WTC11 (cell line): ENCODE measurements at regions not wholly inside any gene's neighbourhood (a gene's known extent, or its start where the extent isn't known, plus 50 kb on each side); places are given as distances from the start of the nearest gene placed in this dataset.

Experiments used
- ATAC-seq: fragments of 200-7000 bp; cut with Tn5 transposase; 2 replicates; pipeline ENCODE4 v1.10.0; 2021; ENCODE audit warnings: mild to moderate bottlenecking, moderate library complexity
- CTCF ChIA-PET: fragments of 300-600 bp; sonication (Branson Sonifier 250); formaldehyde crosslinking; loops from one replicate; lab custom pipeline; 2021; ENCODE audit warnings: antibody characterized with exemption; lab: Charles Lee
- POLR2A ChIA-PET: fragments of 350-600 bp; sonication (Branson Sonifier 250); formaldehyde crosslinking; loops from one replicate; lab custom pipeline; 2021; ENCODE audit warnings: antibody characterized with exemption; lab: Charles Lee
- DNase-seq: peaks from one replicate; pipeline ENCODE4 v3.0.0; 2021; ENCODE audit warnings: low spot score
- H3K27ac Mint-ChIP-seq: 2 replicates; pipeline ENCODE4 v1.8.0; 2021; ENCODE audit warnings: mixed read lengths
- H3K27me3 Mint-ChIP-seq: 2 replicates; pipeline ENCODE4 v1.8.0; 2021; ENCODE audit warnings: low read depth, mild to moderate bottlenecking, moderate library complexity, mixed read lengths
- H3K36me3 Mint-ChIP-seq: 2 replicates; pipeline ENCODE4 v1.8.0; 2021; ENCODE audit warnings: mixed read lengths
- H3K4me1 Mint-ChIP-seq: 2 replicates; pipeline ENCODE4 v1.8.0; 2022; ENCODE audit warnings: mixed read lengths
- H3K4me3 Mint-ChIP-seq: 2 replicates; pipeline ENCODE4 v1.8.0; 2021; ENCODE audit warnings: mild to moderate bottlenecking, moderate library complexity, mixed read lengths
- H3K9me3 Mint-ChIP-seq: 2 replicates; pipeline ENCODE4 v1.8.0; 2021; ENCODE audit warnings: mixed read lengths
- CREB1 ChIP-seq: sonication (generic); formaldehyde crosslinking; IDR thresholded peaks from 2 replicates; pipeline ENCODE4 v1.8.0; 2023; ENCODE audit warnings: mild to moderate bottlenecking, missing genetic modification reagents
- ELF4 ChIP-seq: sonication (generic); formaldehyde crosslinking; IDR thresholded peaks from 2 replicates; pipeline ENCODE4 v1.8.1; 2022; ENCODE audit warnings: low read depth, mild to moderate bottlenecking, moderate library complexity, missing genetic modification reagents
- EMX1 ChIP-seq: fragments of 250-450 bp; sonication (Bioruptor Pico); IDR thresholded peaks from 2 replicates; pipeline ENCODE4 v1.8.0; 2021; ENCODE audit warnings: mild to moderate bottlenecking
- ERG ChIP-seq: fragments of 250-450 bp; sonication (Bioruptor Pico); IDR thresholded peaks from 2 replicates; pipeline ENCODE4 v1.8.0; 2021; ENCODE audit warnings: mild to moderate bottlenecking
- FOXP4 ChIP-seq: sonication (generic); formaldehyde crosslinking; IDR thresholded peaks from 2 replicates; pipeline ENCODE4 v1.8.0; 2022; ENCODE audit warnings: mild to moderate bottlenecking, missing genetic modification reagents
- GABPB1 ChIP-seq: sonication (generic); formaldehyde crosslinking; IDR thresholded peaks from 2 replicates; pipeline ENCODE4 v1.8.1; 2023; ENCODE audit warnings: mild to moderate bottlenecking, missing genetic modification reagents
- IRF1 ChIP-seq: sonication (generic); formaldehyde crosslinking; IDR thresholded peaks from 2 replicates; pipeline ENCODE4 v1.8.0; 2023; ENCODE audit warnings: missing genetic modification reagents
- KAT7 ChIP-seq: sonication (generic); formaldehyde crosslinking; IDR thresholded peaks from 2 replicates; pipeline ENCODE4 v1.8.1; 2023; ENCODE audit warnings: missing genetic modification reagents, mild to moderate bottlenecking, borderline replicate concordance
- MAX ChIP-seq: sonication (generic); formaldehyde crosslinking; IDR thresholded peaks from 2 replicates; pipeline ENCODE4 v1.8.0; 2022; ENCODE audit warnings: mild to moderate bottlenecking, missing genetic modification reagents
- NFATC4 ChIP-seq: fragments of 250-450 bp; sonication (Bioruptor Pico); IDR thresholded peaks from 2 replicates; pipeline ENCODE4 v1.9.0; 2021; ENCODE audit warnings: mild to moderate bottlenecking
- NFE2L1 ChIP-seq: sonication (generic); formaldehyde crosslinking; IDR thresholded peaks from 2 replicates; pipeline ENCODE4 v1.8.1; 2023; ENCODE audit warnings: missing genetic modification reagents
- NR1H2 ChIP-seq: sonication (generic); formaldehyde crosslinking; IDR thresholded peaks from 2 replicates; pipeline ENCODE4 v1.9.0; 2021; ENCODE audit warnings: mild to moderate bottlenecking, moderate library complexity, missing genetic modification reagents
- OVOL2 ChIP-seq: fragments of 250-450 bp; sonication (Bioruptor Pico); IDR thresholded peaks from 2 replicates; pipeline ENCODE4 v1.9.0; 2021; ENCODE audit warnings: mild to moderate bottlenecking, borderline replicate concordance
- PREB ChIP-seq: sonication (generic); formaldehyde crosslinking; IDR thresholded peaks from 2 replicates; pipeline ENCODE4 v1.8.1; 2022; ENCODE audit warnings: mild to moderate bottlenecking, missing genetic modification reagents, moderate library complexity, borderline replicate concordance
- PRRX2 ChIP-seq: fragments of 250-450 bp; sonication (Bioruptor Pico); IDR thresholded peaks from 2 replicates; pipeline ENCODE4 v1.8.0; 2021; ENCODE audit warnings: mild to moderate bottlenecking
- RELA ChIP-seq: sonication (generic); formaldehyde crosslinking; IDR thresholded peaks from 2 replicates; pipeline ENCODE4 v1.8.1; 2022; ENCODE audit warnings: missing genetic modification reagents, mild to moderate bottlenecking, borderline replicate concordance
- USF2 ChIP-seq: sonication (generic); formaldehyde crosslinking; IDR thresholded peaks from 2 replicates; pipeline ENCODE4 v1.8.1; 2023; ENCODE audit warnings: mild to moderate bottlenecking, missing genetic modification reagents, moderate library complexity
- ZBTB43 ChIP-seq: sonication (generic); formaldehyde crosslinking; IDR thresholded peaks from 2 replicates; pipeline ENCODE4 v1.8.1; 2023; ENCODE audit warnings: mild to moderate bottlenecking, missing genetic modification reagents
- ZNF219 ChIP-seq: sonication (generic); formaldehyde crosslinking; IDR thresholded peaks from 2 replicates; pipeline ENCODE4 v1.8.0; 2023; ENCODE audit warnings: missing genetic modification reagents, mild to moderate bottlenecking, borderline replicate concordance
- ZNF232 ChIP-seq: sonication (generic); formaldehyde crosslinking; IDR thresholded peaks from 2 replicates; pipeline ENCODE4 v1.8.0; 2022; ENCODE audit warnings: mild to moderate bottlenecking, missing genetic modification reagents
- ZNF263 ChIP-seq: sonication (generic); formaldehyde crosslinking; IDR thresholded peaks from 2 replicates; pipeline ENCODE4 v1.8.1; 2022; ENCODE audit warnings: low read depth, mild to moderate bottlenecking, moderate library complexity, missing genetic modification reagents
- ZNF396 ChIP-seq: fragments of 250-450 bp; sonication (Bioruptor Pico); IDR thresholded peaks from 2 replicates; pipeline ENCODE4 v1.8.0; 2021; ENCODE audit warnings: mild to moderate bottlenecking, moderate library complexity, borderline replicate concordance

GRCh38 chr2:66753660-66754059 lies 318.7 kb downstream of the MEIS1 start:
- Mint-ChIP-seq H3K9me3 (peaks cover 17% of the 10 kb centered on the region), H3K27ac (no peak overlapping the region), H3K36me3 (peaks cover 4% of the 10 kb centered on the region; the same call in 1 of the 2 replicates), H3K4me3 (no peak overlapping the region), H3K4me1 (peaks cover 13% of the 10 kb centered on the region), H3K27me3 (no peaks in the 10 kb centered on the region)
- TF ChIP-seq IRF1 (CRISPR knock-in tag) (no peak), KAT7 (CRISPR knock-in tag) (no peak), ERG (CRISPR knock-in tag) (no peak), PRRX2 (no peak), ZNF232 (CRISPR knock-in tag) (no peak), ZNF396 (CRISPR knock-in tag) (no peak), CREB1 (CRISPR knock-in tag) (no peak)
- POLR2A ChIA-PET, result no interaction called here
- no peak for DNase-seq
- ATAC-seq, result no peak
- CTCF ChIA-PET, result no interaction called here

- H3K9me3 Mint-ChIP-seq, result peaks cover 17% of the 10 kb centered on the region
- ATAC-seq, result no peak
- ChIA-PET POLR2A (no interaction called here), CTCF (no interaction called here)
- H3K27ac Mint-ChIP-seq, result peak overlapping the region; percentile 5
- H3K4me3 Mint-ChIP-seq, result no peak overlapping the region
- TF ChIP-seq NFATC4 (CRISPR knock-in tag), result no peak
- TF ChIP-seq ELF4 (CRISPR knock-in tag), result no peak
- TF ChIP-seq ZNF263 (CRISPR knock-in tag), result no peak
- TF ChIP-seq ZNF219 (CRISPR knock-in tag), result no peak
- peaks cover 4% of the 10 kb centered on the region; the same call in 1 of the 2 replicates for H3K36me3 Mint-ChIP-seq
- DNase-seq, result no peak
- peaks cover 13% of the 10 kb centered on the region for H3K4me1 Mint-ChIP-seq
- no peaks in the 10 kb centered on the region for H3K27me3 Mint-ChIP-seq
Observed at GRCh38 chr2:66755974-66756373, 321.0 kb downstream of the MEIS1 start.

GRCh38 chr2:66761826-66762225 lies 326.9 kb downstream of the MEIS1 start:
- Mint-ChIP-seq H3K9me3 (peaks cover 19% of the 10 kb centered on the region), H3K27me3 (no peaks in the 10 kb centered on the region), H3K27ac (no peak overlapping the region), H3K4me3 (no peak overlapping the region), H3K4me1 (no peaks in the 10 kb centered on the region), H3K36me3 (peaks cover 4% of the 10 kb centered on the region; the same call in 1 of the 2 replicates)
- TF ChIP-seq USF2 (CRISPR knock-in tag) (no peak), NFE2L1 (CRISPR knock-in tag) (no peak)
- DNase-seq (no peak), ATAC-seq (no peak)
- ChIA-PET POLR2A (no interaction called here), CTCF (no interaction called here)

GRCh38 chr2:66762761-66763160 lies 327.8 kb downstream of the MEIS1 start:
- CTCF ChIA-PET, result no interaction called here
- no peaks in the 10 kb centered on the region for H3K36me3 Mint-ChIP-seq
- POLR2A ChIA-PET, result no interaction called here
- H3K9me3 Mint-ChIP-seq, result peaks cover 10% of the 10 kb centered on the region
- no peak overlapping the region for H3K4me3 Mint-ChIP-seq
- no peaks in the 10 kb centered on the region for H3K4me1 Mint-ChIP-seq
- no peaks in the 10 kb centered on the region for H3K27me3 Mint-ChIP-seq
- ATAC-seq, result no peak
- H3K27ac Mint-ChIP-seq, result no peak overlapping the region
- DNase-seq, result no peak
- no peak for TF ChIP-seq EMX1 (CRISPR knock-in tag)
- TF ChIP-seq GABPB1 (CRISPR knock-in tag), result no peak
- TF ChIP-seq ZBTB43 (CRISPR knock-in tag), result no peak
- no peak for TF ChIP-seq FOXP4
- no peak for TF ChIP-seq PRRX2
- TF ChIP-seq PREB (CRISPR knock-in tag), result no peak
- no peak for TF ChIP-seq MAX (CRISPR knock-in tag)
- TF ChIP-seq RELA (CRISPR knock-in tag), result no peak
- no peak for TF ChIP-seq OVOL2
- no peak for TF ChIP-seq NR1H2 (CRISPR knock-in tag)
- TF ChIP-seq NFATC4 (CRISPR knock-in tag), result no peak
